ENCODE measurements at regions not wholly inside any gene's neighbourhood (a gene's known extent, or its start where the extent isn't known, plus 50 kb on each side); places are given as distances from the start of the nearest gene placed in this dataset.

DNA sequence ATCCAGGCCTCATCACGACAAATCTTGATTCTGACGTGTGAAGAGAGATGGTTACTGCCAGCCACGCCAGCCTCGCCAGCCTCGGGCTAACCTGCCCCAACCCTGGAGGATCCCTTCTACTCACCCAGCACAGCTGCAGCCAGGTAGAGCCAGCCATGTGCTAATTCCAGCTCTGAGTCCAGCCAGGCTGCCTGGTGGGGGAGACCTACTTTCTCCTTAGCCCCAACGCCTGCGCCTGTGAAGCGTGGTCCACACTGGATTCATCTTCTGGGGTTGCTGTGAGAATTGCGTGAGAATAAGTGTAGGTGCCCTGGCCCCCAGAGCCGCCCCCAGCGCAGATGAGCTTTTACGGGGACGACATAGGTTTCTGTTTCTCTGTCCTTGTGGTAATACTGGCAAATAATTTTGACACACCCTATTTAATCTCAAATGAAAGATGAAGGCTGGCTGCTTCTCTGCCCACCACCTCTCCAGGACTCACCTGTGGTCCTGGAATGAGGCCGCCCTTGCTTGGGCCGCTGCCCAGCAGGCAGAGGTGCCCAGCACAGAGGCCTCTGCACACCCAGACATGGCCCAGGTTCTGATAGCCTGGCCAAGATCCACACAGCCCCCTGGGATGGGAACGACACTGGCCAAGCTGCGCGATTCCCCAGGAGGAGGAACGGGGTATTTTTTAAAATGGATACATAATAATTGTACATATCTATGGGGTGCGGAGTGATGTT is 528.4 kb downstream of the TBC1D22A start:
- DNase-seq (ENCODE audit: low read depth, low spot score): no peak
- in situ Hi-C loops (cut with HindIII; ENCODE audit: low pct_unique_long_range_greater_than_20kb, low sequenced_read_pairs): no loop called here

DNA sequence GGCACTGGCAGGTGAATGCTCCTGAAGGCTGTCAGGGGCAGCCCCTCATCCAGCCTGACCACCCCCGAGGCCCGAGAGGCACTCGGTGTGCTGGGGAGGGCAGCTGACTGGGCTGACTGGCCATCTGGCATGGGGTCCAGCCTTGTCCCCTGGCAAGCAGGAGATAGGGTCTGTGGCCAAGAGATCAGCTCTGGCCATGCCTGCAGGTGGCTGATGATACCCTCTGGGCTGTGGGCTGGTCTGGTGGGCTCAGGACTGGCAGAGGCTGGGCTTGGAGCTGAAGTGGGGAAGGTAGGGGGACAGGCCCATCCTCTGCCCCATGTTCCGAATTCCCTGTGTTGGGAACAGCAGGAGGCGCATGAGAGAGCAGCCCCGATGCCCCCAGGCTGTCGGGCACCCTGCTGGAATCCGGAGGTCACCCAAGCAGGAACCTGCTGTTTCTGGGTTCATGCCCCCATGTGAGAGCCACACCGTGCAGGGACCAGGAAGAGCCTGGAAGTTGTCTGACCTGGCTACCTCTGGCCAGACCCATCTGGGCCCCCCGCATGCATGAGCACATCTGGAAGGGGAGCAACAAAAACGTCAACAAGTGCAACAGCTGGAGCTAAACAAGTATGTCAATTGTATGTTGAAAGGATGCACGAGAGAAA is 527.0 kb downstream of the TBC1D22A start:
- no peak for DNase-seq (ENCODE audit: low read depth, low spot score)
- in situ Hi-C loops (cut with HindIII; ENCODE audit: low pct_unique_long_range_greater_than_20kb, low sequenced_read_pairs): no loop called here

DNA sequence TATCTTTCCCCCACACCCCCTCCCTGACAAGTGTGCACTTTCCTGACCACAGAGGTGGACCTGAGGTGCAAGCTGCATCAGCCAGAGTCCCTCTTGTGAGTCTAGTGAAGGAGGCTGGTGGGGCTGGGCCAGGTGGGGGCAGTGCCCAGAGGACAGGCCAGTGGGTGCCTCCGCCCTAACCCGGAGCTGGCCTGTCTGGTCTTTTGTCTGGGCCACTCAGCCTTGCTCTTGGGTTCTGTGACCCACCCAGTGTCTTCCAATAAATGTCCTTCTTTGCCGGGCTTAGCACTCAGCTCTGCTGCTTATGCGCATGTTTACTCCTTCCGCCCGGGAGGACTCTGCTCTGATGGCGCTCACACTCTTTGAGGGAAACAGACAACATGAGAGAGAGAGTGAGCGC is 526.2 kb downstream of the TBC1D22A start:
- no peak for DNase-seq (ENCODE audit: low read depth, low spot score)
- in situ Hi-C loops (cut with HindIII; ENCODE audit: low pct_unique_long_range_greater_than_20kb, low sequenced_read_pairs): no loop called here

DNA sequence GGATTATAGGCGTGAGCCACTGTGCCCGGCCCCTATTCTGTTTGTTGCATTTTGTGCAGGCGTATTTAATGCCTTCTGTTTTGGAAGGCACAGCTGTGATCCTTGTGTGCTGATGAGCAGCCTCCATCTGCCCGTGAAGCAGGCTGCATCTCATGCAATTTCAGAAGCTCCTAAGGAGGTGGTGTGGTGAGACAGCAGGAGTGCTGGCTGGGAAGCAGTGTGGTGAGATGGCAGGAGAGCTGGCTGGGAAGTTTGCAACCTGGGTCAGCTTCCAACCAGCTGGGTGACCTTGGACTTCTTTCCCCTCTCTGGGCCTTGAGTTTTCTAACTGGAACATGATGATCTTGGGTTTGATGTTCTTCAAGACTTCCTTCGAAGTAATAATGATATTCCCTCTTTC is 525.1 kb downstream of the TBC1D22A start:
- DNase-seq (ENCODE audit: low read depth, low spot score): no peak
- in situ Hi-C loops (cut with HindIII; ENCODE audit: low pct_unique_long_range_greater_than_20kb, low sequenced_read_pairs): no loop called here

DNA sequence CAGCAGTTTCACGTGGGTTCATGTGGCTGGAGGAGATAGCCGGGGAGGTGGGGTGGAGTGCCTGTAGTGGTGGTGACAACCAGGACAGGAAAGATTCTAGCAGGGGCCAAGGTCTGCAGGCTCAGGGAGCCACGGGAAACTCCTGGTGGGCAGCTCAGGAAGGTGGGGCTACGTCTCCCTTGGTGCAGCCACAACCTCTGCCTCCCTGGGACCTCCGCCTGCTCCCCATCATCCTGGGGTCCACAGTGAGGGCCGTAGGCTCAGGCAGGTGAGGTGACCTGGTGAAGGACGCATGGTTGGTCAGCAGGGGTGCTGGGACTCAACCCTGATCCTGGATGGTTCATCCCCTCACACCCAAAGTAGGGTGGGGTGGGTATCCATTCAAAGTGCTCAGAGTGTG is 524.1 kb downstream of the TBC1D22A start:
- no peak for DNase-seq (ENCODE audit: low read depth, low spot score)
- in situ Hi-C loops (cut with HindIII; ENCODE audit: low pct_unique_long_range_greater_than_20kb, low sequenced_read_pairs): no loop called here

DNA sequence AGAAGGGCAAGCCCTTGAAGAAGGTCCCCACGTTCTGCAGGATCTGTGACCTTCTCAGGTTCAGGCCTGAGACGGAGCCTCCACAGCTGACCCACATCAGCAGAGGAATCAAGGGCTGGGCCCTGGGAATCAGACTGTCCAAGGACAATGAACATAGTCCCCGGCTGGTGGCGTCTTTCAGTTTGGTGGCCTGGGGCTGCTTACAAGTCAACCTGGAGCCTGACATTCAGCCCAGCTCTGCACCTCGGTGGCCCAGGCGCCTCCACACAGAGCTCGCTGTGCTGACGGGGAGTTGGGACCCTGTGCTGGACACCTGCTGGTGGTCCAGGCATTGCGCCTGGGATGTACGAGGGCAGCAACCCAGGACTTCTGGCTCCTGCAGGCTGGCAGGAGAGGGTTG is 523.5 kb downstream of the TBC1D22A start:
- DNase-seq (ENCODE audit: low read depth, low spot score): no peak

DNA sequence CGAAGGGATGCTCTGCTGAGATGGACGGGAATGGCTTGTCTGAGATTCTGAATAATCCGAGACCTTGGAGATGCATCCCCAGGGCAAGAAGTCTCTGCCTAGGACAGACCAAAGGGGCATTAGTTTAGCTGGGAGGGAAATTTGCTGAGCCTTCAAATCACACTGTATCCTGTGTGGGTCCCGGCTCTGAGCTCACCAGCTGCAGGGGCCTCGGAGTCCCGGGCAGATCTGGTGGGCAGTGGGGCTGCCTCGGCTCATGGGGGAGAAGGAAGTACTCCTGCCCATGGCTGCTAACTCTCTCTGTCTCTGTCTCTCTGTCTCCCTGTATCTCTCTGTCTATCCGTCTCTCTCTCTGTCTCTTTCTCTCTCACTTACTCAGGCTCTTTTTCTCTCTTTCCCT is 522.4 kb downstream of the TBC1D22A start:
- in situ Hi-C loops (cut with HindIII; ENCODE audit: low pct_unique_long_range_greater_than_20kb, low sequenced_read_pairs): no loop called here
- no peak for DNase-seq (ENCODE audit: low read depth, low spot score)

More for the DNA sequence above, 523.5 kb downstream of the TBC1D22A start:
- in situ Hi-C loops (cut with HindIII; ENCODE audit: low pct_unique_long_range_greater_than_20kb, low sequenced_read_pairs): no loop called here

DNA sequence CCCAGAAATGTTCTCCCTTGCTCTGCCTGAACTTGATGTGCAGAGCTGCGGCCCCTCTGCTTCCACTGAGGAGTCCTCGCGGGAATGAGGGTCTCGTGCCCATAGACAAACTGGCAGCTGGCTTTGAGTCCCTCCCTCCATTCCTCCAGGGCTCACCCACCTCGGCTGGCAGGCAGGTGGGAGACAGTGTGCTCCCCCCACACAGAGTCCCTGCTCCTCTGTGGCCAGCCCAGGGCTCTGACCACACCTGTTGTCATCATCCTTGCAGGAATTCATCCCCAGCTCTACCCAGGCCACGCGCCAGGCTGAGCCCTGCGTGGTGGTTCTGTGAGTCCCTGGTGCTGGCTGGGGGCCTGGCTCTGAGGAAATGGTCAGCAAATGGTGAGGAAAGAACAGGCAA is 521.9 kb downstream of the TBC1D22A start:
- in situ Hi-C loops (cut with HindIII; ENCODE audit: low pct_unique_long_range_greater_than_20kb, low sequenced_read_pairs): no loop called here
- DNase-seq (ENCODE audit: low read depth, low spot score): no peak

DNA sequence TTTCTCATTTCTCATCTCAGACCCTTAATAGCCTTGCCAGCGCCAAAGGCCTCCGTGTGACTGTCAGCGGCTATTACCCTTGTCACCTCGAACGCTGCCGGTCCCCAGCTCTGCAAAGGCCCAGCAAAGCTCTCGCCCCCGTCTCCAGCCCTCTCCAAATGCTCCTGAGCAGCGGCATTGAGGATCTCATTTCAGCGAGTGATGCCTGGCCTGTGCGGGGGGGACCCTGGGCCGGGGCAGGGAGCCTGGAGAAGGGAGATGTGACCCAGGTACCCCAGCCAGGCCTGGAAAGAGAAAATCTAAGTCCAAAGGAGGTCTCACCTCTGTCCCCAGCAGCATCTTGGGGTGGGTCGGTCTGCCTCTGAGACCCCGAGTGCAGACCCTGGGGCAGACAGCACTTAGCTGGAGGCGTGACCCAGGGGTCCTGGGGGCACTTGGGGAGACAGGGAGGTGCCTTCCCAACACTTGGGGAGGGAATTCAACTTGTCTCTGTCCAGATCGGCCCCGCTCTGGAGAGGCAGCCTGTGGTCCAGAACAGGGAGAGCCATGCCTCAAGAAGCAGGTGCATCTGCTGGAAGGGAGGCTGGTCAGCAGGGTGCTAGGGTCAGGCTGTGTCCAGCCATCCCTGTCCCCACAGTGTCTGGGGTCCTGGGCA is 521.3 kb downstream of the TBC1D22A start:
- no peak for DNase-seq (ENCODE audit: low read depth, low spot score)
- in situ Hi-C loops (cut with HindIII; ENCODE audit: low pct_unique_long_range_greater_than_20kb, low sequenced_read_pairs): no loop called here

DNA sequence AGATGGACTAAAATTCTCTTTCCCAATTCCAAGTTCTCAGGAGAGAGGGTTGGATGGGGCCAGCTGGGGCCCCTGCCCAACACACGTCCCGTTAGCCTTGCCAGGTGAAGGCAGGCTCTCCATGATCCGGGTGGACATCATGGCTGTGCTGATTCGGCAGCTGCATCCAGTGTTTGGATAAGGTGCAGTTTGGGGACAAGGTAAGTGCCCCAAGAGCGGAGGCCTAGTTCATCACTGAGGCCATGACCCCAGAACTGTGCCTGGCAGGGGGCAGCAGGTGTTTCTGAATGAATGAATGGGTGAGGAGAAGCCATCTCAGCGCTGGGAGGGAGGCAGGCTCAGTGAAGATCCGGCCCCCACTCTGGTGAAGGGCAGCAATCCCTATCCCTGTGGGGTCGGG is 520.4 kb downstream of the TBC1D22A start:
- no peak for DNase-seq (ENCODE audit: low read depth, low spot score)
- in situ Hi-C loops (cut with HindIII; ENCODE audit: low pct_unique_long_range_greater_than_20kb, low sequenced_read_pairs): no loop called here

DNA sequence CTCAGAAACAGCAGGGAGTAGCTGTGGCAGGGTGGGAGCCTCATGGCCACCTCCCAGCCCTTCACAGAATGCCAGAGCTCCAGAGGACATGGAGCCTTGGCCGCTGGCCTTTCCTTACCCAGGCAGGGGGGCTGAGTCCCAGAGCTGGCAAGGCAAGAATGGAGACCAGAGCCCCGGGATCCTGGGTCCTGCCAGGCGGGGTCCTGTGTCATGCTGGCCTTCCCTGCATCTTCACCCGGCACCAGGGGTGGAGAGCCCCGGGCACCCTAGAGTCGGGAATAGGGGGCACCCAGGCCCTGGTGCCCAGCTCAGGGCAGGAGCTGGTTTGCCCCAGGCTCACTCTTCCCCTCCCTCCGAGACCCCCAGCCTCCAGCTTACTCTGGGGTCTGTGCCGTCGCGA is 519.9 kb downstream of the TBC1D22A start:
- DNase-seq (ENCODE audit: low read depth, low spot score): no peak
- in situ Hi-C loops (cut with HindIII; ENCODE audit: low pct_unique_long_range_greater_than_20kb, low sequenced_read_pairs): no loop called here

DNA sequence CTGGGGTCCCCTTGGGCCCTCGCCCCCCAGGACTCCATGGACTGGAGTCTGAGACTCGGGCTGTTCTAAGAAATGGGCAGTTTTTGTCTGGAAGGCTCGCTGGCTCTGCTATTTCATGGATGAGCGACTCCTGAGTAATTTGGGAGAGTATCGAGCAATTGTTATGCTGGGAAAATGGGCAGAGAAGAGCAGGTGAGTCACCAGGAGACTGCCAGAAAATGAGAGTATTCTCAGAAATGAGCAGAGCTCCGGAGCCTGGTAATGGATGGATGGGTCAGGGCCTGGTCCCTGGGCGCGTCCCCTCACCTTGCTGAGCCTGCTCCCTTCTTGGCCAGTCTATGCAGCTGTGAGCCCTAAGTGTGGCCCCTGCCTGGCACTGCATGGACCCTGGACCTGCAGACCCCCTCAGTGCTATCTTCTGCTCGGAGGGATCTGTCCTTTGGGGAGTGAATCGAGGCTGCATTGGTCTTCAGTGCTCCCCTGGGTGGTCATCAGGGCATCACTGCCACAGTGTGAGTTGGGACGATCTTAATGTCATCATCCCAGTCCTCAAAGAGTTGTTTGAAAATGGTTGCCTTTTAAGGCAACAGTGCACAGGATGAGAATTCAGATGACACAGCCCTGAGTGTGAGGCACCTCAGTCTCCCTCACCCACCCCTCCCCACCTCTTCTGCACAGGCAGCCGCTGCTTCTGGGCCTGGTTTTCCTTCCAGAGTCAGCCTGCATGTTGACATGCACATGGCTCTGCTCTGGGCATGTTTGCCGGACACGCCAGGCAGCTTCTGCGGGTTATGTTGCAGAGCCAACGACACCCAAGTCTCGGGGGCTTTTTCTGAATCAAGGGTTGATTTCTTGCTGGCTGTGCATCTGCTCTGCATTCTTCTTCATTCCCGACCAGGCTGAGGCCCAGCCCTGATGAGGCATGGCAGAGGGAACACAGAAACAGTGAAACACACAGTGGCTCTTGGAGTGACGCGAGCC is 519.0 kb downstream of the TBC1D22A start:
- no peak for DNase-seq (ENCODE audit: low read depth, low spot score)
- in situ Hi-C loops (cut with HindIII; ENCODE audit: low pct_unique_long_range_greater_than_20kb, low sequenced_read_pairs): no loop called here

DNA sequence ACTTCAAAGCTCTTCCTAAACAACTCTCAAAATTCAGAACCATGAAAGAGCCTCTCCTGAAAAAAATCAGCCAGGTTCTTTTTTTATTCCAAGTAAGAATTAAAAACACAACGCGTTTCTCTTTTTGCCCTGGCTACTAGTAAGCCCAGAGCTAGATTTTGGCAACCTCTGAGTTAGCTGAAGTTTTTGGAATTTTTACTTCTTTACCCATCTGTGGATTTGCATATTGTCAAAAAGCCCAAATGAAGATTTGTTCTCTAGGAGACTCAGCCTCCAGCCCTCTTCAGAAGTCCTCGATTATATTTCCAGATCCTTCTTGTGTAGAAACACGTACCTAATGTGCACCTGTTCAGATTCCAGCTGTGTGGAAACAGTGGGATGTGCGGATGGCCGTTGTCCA is 517.9 kb downstream of the TBC1D22A start:
- DNase-seq (ENCODE audit: low read depth, low spot score): no peak
- in situ Hi-C loops (cut with HindIII; ENCODE audit: low pct_unique_long_range_greater_than_20kb, low sequenced_read_pairs): no loop called here

DNA sequence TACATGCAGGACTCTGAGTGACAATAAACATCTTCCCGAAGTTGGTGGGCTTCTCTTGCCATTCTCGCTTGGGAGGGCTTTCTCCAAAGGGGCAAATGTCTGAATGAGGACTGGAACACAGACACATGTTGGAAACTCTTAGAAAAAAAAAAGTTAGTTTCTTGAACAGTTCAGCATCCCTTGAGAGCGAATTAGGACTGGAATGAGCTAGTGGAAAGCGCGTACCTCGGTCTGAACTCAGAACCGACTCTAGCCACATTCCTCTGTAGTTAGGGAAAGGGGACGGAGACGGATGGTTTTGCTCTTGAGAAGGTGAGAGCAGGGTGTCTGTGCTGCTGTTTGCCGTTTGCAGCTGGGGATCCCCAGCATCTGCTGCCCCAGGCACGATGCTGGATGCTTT is 517.3 kb downstream of the TBC1D22A start:
- no peak for DNase-seq (ENCODE audit: low read depth, low spot score)
- in situ Hi-C loops (cut with HindIII; ENCODE audit: low pct_unique_long_range_greater_than_20kb, low sequenced_read_pairs): no loop called here

DNA sequence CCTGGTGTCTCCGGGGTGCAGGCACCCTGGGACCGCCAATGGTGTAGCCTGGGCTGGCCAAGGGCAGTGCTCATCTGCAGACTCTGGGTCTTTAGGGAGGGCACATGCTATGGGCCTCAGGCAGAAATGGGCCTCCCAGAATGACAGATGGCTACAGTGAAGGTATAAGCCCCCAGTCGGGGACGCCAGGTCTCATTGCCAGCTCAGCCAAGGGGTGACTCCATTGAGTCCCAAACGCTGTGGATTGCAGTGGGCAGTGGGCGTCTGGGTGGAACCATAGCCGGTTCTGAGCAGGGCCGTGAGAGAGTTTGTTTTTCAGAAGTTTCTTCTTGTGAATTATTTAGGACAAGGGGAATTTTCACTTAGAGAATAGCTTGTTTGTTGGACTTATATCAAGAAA is 516.9 kb downstream of the TBC1D22A start:
- DNase-seq (ENCODE audit: low read depth, low spot score): no peak
- in situ Hi-C loops (cut with HindIII; ENCODE audit: low pct_unique_long_range_greater_than_20kb, low sequenced_read_pairs): no loop called here

DNA sequence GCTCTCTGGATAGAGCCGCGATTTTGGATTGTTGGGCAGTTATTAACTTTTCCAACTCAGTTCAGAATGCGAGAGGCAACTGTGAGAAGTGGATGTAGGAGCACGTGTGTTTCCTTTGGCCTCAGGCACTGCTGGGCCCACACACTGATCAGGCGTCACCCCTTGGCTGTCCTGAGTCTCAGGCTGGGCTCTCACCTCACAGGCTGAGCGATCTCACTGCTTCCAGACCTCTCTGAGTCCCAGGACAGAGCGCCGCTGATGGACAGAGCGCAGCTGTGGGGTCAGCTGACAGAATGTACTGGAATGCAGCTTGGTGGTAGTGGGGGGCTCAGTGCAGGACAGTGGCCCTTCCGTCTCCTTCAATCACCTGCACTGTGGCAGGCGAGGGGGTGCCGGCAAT is 516.2 kb downstream of the TBC1D22A start:
- DNase-seq (ENCODE audit: low read depth, low spot score): no peak
- in situ Hi-C loops (cut with HindIII; ENCODE audit: low pct_unique_long_range_greater_than_20kb, low sequenced_read_pairs): no loop called here

DNA sequence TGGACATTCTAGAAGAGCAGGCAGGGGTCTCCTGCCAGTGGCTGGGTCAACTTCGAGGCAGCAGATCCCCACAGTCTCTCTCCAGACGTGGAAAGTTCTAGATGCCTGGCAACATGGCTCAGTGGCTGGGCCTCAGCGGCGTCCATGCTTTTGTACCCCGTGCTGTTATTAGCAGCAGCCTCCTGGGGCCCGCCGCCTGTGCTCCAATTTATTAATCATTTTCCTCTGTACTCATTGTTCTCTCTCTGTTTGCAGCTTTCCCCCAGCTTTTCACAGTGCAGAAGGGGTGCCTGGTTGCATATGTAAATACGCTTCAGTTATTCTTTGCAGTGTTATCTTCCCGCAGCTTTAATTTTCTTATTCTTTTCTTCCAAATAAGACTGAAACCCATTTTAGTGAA is 515.1 kb downstream of the TBC1D22A start:
- in situ Hi-C loops (cut with HindIII; ENCODE audit: low pct_unique_long_range_greater_than_20kb, low sequenced_read_pairs): no loop called here
- no peak for DNase-seq (ENCODE audit: low read depth, low spot score)

DNA sequence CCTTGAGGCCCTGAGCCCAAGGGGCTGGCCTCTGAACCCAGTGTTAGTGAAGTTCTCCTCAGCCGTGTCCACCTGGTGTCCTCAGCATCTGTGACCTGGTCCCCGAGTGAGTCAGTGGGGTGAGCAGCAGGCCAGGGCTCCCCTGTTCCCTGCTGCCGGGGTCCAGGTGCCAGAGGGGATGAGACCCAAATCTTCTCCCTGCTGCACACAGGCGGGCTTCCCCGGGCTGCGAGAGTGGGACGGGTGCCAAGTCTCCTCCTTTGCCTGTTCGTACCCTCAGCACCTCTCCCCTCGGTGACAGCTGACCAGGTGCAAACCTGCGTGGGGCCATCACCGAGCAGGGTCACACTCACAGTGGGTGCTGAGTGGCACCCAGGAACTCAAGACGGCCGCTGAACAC is 514.5 kb downstream of the TBC1D22A start:
- in situ Hi-C loops (cut with HindIII; ENCODE audit: low pct_unique_long_range_greater_than_20kb, low sequenced_read_pairs): no loop called here
- DNase-seq (ENCODE audit: low read depth, low spot score): no peak

Measured in SK-MEL-5 (cell line).